Activated CD4-positive, alpha-beta T cell treated with anti-CD3 and anti-CD28 coated beads, Interleukin-2, amount 50 U/mL, for 16 hours (primary cell): ENCODE measurements at regions not wholly inside any gene's neighbourhood (a gene's known extent, or its start where the extent isn't known, plus 50 kb on each side); places are given as distances from the start of the nearest gene placed in this dataset.

Experiments
- DNase-seq: peaks from one replicate; pipeline ENCODE4 v3.0.0-alpha.2; 2020

DNA sequence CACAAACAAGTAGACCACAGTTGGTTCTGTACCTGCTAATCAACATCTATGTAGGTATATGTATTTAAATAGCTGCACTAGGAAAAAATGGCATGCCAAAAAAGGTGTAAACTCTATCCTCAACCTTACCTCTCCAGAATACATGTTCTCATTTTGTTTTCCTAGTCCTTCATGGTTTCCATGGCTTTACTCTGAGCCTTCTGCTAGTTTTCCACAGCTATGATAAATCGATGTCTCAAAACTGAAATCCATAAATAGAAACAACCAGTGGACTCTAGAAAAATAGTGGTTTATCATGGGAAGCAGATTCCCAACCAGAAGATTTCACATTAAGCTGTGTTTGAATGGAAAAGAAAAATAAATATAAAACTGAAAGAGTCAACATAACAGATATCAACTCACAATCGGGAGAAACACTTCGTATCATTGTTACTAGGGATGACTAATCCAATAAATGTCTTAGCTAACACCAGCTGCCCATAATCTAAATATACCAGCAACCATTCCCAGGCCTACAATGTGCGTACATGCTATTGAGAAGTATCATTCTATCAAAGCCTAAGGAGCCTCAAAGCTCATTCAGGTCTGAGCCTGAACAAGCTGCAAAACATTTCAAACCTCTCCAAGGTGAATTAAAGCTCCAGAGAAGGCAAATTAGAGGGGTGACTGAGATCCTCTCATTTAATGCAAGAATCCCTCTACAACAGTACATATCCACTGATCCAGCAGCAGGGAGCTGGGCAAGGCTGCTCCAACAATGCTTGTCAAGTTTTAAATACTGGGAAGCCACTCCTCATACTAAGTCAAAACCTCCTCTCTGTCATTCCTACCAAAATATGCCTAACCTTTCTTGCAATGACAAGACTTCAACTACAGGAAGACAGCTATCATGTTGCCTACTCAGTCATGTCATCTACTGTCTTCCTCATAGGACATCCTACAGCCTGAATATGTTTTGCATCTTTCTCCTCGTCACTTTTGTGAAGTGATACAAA is 90.2 kb downstream of the KCTD12 start:
- DNase-seq: no peak

GRCh38 chr13:76792731-76793347 is 93.4 kb downstream of the KCTD12 start:
- no peak for DNase-seq

DNA sequence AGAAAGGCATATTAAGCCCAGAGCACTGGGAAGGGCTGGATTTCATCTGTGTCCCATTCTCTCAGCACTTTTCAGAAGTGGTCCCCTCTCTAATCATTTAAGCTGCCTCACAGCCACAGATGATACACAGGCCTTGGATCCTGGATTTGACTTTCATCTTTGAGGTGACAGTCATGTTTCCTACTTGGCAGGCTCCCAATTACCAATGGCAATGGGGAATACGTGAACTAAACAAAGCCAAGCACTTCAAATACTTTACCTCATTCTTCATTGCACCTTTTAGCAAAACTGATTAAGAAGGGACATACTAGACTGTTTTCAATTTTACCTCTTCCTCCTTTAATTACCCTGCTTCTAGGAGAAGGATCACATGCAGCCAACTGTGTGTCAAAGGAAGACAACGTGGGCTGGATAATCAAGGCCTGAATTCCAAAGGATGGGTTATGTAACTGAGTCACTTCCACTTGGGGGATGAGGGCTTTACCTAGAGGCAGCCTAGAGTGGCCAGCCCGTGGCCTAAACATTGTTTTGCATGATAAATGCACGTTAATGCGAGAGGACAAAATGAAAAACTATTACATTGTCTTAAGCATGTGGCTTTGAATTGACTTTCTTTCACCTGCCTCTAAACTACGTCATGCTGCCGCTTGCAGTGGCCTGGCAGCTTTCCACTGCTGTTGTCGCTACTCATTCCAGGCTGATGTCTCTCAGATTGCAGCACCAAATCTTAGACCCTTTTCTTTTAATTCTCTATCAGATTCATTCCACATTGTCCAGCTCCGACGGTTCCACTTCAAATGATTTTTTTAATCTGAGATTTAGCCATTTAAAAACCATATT is 95.0 kb downstream of the KCTD12 start:
- no peak for DNase-seq

GRCh38 chr13:76790526-76790925 is 95.7 kb downstream of the KCTD12 start:
- DNase-seq: no peak

GRCh38 chr13:76783798-76784197 is 102.4 kb downstream of the KCTD12 start:
- DNase-seq: no peak

GRCh38 chr13:76778853-76779252 is 107.4 kb downstream of the KCTD12 start:
- no peak for DNase-seq

DNA sequence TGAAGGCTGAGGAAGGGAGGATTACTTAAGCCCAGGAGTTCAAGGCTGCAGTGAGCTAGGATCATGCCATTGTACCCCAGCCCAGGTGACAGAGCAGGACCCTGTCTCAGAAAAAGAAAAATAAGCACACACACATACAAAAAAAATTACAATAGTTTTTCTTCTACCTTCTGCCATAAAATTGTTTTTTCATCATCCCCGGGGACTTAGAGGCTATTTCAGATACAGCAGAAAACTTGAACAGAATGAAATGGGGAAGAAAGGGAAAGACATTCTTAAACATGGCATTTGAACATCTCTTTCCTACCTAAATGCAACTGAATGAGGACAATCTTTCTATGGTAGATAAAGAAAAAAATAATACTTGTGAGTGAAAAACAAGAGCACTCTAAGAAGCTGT is 109.1 kb downstream of the KCTD12 start:
- no peak for DNase-seq

- no peak for DNase-seq
Measured at GRCh38 chr13:76775088-76775740, 111.0 kb downstream of the KCTD12 start.

GRCh38 chr13:76773448-76774094 is 112.6 kb downstream of the KCTD12 start:
- no peak for DNase-seq

GRCh38 chr13:76772241-76772640 is 114.0 kb downstream of the KCTD12 start:
- DNase-seq: no peak

- DNase-seq: no peak
Measured at GRCh38 chr13:76769271-76769791, 116.9 kb downstream of the KCTD12 start.

DNA sequence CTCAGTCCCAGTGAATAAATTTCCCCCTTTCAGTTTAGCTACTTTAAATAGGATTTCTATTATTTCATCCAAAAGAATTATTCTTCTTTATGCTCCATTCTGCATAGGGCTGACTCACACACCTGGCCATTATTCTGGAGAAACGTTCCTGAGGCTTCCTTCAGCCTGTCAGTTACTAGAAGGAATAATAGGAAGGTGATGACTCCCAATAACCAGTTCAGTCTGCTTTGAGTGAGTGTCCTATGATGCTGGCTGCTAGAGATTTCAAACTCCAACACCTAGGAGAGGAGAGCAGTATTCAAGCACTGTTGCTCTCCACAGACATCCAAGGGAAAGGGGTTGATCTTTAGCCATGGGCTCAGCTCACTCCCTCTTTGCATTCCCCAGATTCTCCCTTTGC is 117.8 kb downstream of the KCTD12 start:
- DNase-seq: no peak

DNA sequence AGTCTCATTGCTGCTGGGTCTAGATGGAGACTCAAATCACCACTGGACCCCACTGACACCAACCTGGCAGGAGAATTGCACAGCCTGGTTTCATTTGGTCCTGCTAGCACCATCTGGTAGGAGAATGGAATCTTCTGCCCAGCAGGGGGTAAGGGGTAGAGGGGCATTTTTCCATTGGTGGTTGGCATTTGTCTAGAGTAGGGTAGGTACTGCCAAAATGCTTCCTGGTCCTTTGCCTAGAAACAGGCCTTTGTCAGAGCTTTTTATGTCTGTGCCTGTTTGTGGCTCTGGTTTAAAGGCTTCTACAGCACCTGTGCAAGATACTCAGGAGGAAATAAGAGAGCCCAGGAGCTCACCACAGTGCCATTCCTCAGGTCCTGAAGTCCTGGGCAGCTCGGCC is 121.3 kb downstream of the KCTD12 start:
- DNase-seq: no peak

DNA sequence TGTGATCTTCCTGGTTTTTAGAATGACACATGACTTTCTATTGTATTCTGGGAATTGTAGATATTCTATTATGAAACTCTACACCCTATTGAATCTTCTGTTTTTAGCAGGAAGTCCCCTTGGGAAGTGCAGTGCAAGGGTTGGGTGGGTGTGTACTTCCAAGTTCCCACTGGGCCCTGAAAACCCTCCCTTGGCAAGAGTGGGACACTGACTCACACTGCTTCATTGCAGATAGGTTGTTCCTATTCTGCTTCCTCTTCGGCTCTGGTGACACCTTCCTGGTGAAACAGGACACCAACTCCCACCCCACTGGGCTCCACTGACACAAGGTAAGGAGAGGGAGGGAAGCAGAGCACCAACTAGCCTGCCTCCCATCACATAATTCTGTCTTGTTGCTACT is 121.8 kb downstream of the KCTD12 start:
- no peak for DNase-seq

GRCh38 chr13:76762721-76763120 is 123.5 kb downstream of the KCTD12 start:
- no peak for DNase-seq

- no peak for DNase-seq
Measured at GRCh38 chr13:76759877-76760276, 126.3 kb downstream of the KCTD12 start.

DNA sequence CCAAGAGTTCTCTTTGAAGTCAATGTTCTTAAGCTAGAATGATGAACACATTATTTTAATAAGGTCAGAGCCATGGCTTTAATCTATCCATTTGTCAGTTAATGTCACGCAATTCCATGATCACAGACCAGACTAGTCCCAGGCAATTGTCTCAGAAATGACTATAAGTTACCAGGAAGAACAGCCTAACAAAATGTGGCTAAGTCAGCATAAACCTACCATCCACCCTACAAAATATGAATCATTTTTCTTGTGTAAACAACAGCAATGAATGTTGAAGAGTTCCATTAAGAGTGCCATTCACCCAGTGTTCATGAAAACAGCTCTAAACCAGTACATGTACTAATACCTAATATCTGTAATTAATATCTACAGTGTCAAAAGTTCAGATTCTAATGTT is 127.5 kb downstream of the KCTD12 start:
- no peak for DNase-seq

DNA sequence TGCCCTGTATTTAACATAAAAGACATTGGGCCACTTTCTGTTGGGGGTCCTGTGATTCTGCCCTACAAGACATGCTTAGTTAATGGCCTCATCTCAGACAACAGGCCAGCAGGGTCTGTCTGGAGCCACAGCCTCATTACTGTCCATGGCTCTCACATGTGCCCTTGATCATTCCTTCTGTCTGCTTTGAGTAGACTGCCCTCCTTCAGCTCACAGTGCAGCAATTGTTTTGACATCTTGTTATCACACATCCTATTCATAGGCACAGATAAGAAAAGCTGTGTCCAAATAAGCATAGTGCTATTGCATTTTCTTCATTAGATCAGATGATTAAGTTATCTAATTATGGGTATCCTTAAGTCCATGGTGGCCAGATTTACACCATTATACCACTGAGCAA is 127.9 kb downstream of the KCTD12 start:
- no peak for DNase-seq

DNA sequence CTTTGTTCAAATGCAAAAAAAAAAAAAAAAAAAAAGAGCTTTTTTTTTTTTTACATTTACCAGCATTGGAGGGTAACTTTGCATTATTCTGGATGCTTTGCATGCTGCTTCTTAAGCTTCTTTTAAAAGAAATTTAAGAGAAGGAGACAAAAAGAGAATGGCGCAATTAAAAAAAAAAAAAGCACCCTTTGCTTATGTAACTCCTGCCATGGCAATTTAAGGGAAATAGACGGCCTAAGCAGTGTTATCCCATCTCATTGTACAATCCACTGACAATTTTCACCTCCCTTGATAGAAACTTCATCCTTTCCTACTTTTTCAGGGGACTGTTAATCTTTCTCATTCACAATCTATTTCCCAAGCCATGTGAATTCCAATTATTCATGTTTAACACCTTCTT is 129.8 kb downstream of the KCTD12 start:
- DNase-seq: no peak

DNA sequence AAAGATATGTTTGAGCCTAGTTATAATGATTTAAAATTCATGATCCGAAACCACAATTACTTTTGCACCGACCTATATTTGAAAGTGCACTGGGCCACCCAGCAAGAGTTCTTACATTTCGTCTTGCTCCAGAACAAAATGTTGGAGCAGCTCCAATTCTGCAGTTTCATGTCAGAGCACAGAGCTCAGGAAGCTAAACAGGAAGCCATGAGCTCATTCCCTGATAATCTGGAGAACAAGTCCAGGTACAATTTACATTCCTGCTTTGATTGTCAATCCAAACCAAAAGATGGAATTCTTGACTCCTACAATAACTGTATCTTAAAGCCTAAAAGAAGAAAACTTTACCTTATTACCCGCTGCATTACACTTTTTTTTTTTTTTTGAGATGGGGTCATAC is 131.8 kb downstream of the KCTD12 start:
- no peak for DNase-seq

DNA sequence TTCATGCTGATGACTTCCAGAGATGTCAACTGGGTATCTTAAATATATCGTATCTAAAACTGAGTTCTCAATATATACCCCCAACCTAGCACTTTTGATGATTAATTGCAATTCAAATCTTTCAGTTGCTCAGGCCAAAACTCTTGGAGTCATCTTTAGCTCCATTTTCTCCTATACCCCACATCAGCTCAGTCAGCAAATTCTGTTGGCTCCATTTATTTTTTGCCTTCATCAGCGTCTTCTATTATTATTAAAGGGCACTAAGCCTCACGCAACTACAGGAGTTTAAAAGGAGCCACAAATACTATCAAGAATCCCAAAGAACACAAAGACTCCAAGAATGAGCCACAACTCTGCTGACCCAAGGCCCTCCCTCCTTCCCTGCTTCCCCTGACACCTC is 134.9 kb downstream of the KCTD12 start:
- no peak for DNase-seq

- no peak for DNase-seq
Measured at GRCh38 chr13:76750126-76750525, 136.1 kb downstream of the KCTD12 start.
